Hepatocyte (in vitro differentiated cells): ENCODE measurements at regions not wholly inside any gene's neighbourhood (a gene's known extent, or its start where the extent isn't known, plus 50 kb on each side); places are given as distances from the start of the nearest gene placed in this dataset.

Experiments
- DNase-seq: peaks from one replicate; pipeline ENCODE4 v3.0.0-alpha.2; 2016; ENCODE audit warnings: low spot score
- H2AFZ ChIP-seq: fragments of 200-600 bp; sonication (generic); 2 replicates; pipeline ENCODE4 v1.6.0; 2016; ENCODE audit warnings: antibody characterized with exemption, mild to moderate bottlenecking
- H3K27ac ChIP-seq: fragments of 200-600 bp; sonication (generic); 2 replicates; pipeline ENCODE4 v1.5.1; 2016; ENCODE audit warnings: mild to moderate bottlenecking
- H3K27me3 ChIP-seq: fragments of 200-600 bp; sonication (generic); 2 replicates; pipeline ENCODE4 v1.6.1; 2016
- H3K36me3 ChIP-seq: fragments of 200-600 bp; sonication (generic); replicated peaks from 2 replicates; pipeline ENCODE4 v1.5.1; 2016; ENCODE audit warnings: low read depth; ENCODE audit not compliant: insufficient read depth
- H3K4me1 ChIP-seq: fragments of 200-600 bp; sonication (generic); 2 replicates; pipeline ENCODE4 v1.5.1; 2016; ENCODE audit warnings: mild to moderate bottlenecking, moderate library complexity; ENCODE audit not compliant: insufficient read depth
- H3K4me2 ChIP-seq: fragments of 200-600 bp; sonication (generic); 2 replicates; pipeline ENCODE4 v1.6.0; 2016
- H3K4me3 ChIP-seq: fragments of 200-600 bp; sonication (generic); 2 replicates; pipeline ENCODE4 v1.5.1; 2016; ENCODE audit warnings: mild to moderate bottlenecking
- H3K79me2 ChIP-seq: fragments of 200-600 bp; sonication (generic); 2 replicates; pipeline ENCODE4 v1.6.0; 2017; ENCODE audit warnings: mild to moderate bottlenecking
- H3K9me2 ChIP-seq: fragments of 200-600 bp; sonication (generic); replicated peaks from 2 replicates; pipeline ENCODE4 v1.6.0; 2017; ENCODE audit warnings: mild to moderate bottlenecking; ENCODE audit not compliant: insufficient read depth
- H3K9me3 ChIP-seq: fragments of 200-600 bp; sonication (generic); 2 replicates; pipeline ENCODE4 v1.5.1; 2016; ENCODE audit warnings: low read depth, mild to moderate bottlenecking
- H4K20me1 ChIP-seq: fragments of 200-600 bp; sonication (generic); 2 replicates; pipeline ENCODE4 v1.6.0; 2016; ENCODE audit warnings: mild to moderate bottlenecking; ENCODE audit not compliant: insufficient read depth, poor library complexity, severe bottlenecking
- EZH2 ChIP-seq: fragments of 200-600 bp; sonication (generic); IDR thresholded peaks from 2 replicates; pipeline ENCODE4 v1.6.1; 2016; ENCODE audit warnings: antibody characterized with exemption, mild to moderate bottlenecking, borderline replicate concordance
- EZH2phosphoT487 ChIP-seq: fragments of 200-600 bp; sonication (generic); IDR thresholded peaks from one replicate; pipeline ENCODE4 v1.6.1; 2018; ENCODE audit warnings: antibody characterized with exemption, mild to moderate bottlenecking, low read depth, moderate library complexity; ENCODE audit not compliant: unreplicated experiment, severe bottlenecking
- WGBS: methylation state at CpG from one replicate; pipeline ENCODE4 v1.1.6; 2016; ENCODE audit warnings: low lambda C conversion rate; ENCODE audit errors: missing lambda C conversion rate; 5-methylcytosine and 5-hydroxymethylcytosine counted together
- TF ChIP-seq, protein P1 (sequence below): fragments of 200-600 bp; sonication (generic); IDR thresholded peaks from 2 replicates; pipeline ENCODE4 v1.5.1; 2016; ENCODE audit warnings: antibody characterized with exemption, mild to moderate bottlenecking; ENCODE audit not compliant: poor library complexity

DNA sequence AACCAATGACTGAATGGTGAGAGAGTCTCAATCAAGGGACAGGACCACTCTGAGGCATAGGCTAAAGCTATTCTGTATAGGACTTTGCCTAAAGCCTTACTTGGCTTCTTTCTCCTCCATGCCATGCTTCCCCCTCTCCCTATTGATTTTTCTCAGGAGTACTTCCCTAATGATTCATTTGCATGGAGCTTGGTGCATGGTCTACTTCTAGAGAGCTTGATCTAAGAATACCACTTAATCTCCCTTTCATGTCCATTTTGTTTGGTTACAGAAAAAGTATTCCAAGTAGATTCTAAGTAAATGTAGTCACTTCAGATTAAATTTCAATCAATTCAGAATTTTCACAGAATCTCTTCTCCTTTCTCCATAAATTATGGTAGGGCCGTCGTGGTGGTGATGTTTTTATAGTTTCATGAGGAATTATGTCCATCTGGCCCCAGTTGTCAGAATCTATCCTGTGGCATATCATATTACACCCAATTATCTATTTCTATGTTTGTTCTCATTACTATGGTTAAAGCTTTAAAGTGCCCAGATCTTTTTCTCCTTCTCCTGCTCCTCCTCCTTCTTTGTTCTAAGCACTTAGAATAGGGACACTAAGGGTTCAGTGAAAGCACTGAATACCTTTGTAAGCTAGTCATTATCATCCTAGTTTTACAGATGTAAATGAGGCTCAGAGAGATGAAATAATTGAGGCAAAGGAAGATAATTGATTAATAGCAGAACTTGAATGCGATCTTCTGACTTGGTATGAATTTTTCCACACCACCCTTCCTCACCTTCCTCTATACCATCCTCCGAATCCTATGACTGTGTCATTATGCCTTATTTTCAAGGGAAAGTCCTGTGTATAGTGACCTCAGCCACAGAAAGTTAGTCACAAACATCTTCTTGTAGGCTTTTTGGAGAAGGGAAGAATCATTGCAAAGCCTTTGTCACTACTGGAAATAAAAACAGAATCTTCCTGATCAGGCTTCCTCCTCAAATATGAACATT is 85.6 kb upstream of the ZRANB2 start:
- no peak for DNase-seq
- no peaks in the 10 kb centered on the region for H4K20me1 ChIP-seq
- 70% methylated on average over 4 of the region's 4 CpGs for WGBS
- TF ChIP-seq, protein P1, sequence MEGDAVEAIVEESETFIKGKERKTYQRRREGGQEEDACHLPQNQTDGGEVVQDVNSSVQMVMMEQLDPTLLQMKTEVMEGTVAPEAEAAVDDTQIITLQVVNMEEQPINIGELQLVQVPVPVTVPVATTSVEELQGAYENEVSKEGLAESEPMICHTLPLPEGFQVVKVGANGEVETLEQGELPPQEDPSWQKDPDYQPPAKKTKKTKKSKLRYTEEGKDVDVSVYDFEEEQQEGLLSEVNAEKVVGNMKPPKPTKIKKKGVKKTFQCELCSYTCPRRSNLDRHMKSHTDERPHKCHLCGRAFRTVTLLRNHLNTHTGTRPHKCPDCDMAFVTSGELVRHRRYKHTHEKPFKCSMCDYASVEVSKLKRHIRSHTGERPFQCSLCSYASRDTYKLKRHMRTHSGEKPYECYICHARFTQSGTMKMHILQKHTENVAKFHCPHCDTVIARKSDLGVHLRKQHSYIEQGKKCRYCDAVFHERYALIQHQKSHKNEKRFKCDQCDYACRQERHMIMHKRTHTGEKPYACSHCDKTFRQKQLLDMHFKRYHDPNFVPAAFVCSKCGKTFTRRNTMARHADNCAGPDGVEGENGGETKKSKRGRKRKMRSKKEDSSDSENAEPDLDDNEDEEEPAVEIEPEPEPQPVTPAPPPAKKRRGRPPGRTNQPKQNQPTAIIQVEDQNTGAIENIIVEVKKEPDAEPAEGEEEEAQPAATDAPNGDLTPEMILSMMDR = no peak
- TF ChIP-seq EZH2phosphoT487 (no peak), EZH2 (no peak)
- no peak overlapping the region for H2AFZ ChIP-seq
- no peaks in the 10 kb centered on the region for H3K79me2 ChIP-seq
- no peak overlapping the region for H3K27ac ChIP-seq
- H3K4me3 ChIP-seq = no peak overlapping the region
- H3K4me1 ChIP-seq = no peaks in the 10 kb centered on the region
- no peak overlapping the region for H3K4me2 ChIP-seq
- H3K27me3 ChIP-seq = no peaks in the 10 kb centered on the region
- H3K9me3 ChIP-seq = no peaks in the 10 kb centered on the region
- H3K9me2 ChIP-seq = no peaks in the 10 kb centered on the region
- no peaks in the 10 kb centered on the region for H3K36me3 ChIP-seq

DNA sequence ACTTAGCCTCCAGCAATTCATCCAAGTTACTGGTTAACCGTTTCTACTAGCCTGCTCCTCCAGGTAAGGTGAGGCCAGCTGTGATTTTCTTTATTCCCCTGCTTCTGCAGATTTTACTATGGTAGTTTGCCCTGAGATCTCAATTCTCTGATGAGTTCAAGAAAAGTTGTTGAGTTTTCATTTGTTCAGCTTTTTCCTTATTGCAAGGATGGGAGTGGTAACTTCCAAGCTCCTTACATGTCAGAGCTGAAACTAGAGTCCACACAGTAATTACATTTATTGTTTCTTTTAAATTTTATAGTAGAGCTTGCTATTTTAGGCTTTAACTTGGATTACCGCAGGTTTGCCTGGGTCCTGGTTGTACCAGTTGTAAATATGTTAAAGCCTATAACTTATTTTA is 76.9 kb upstream of the ZRANB2 start:
- peak overlapping the region; percentile 41 for H3K27ac ChIP-seq
- no peaks in the 10 kb centered on the region for H3K36me3 ChIP-seq
- H3K9me2 ChIP-seq = no peaks in the 10 kb centered on the region
- TF ChIP-seq EZH2phosphoT487 (no peak), EZH2 (no peak)
- TF ChIP-seq, protein P1 = no peak
- DNase-seq = no peak
- peak overlapping the region; percentile 44 for H3K4me2 ChIP-seq
- H3K9me3 ChIP-seq = no peaks in the 10 kb centered on the region
- H4K20me1 ChIP-seq = no peaks in the 10 kb centered on the region
- no peaks in the 10 kb centered on the region for H3K79me2 ChIP-seq
- H3K27me3 ChIP-seq = no peaks in the 10 kb centered on the region
- WGBS = 60% methylated on average over 2 of the region's 2 CpGs
- H3K4me3 ChIP-seq = no peak overlapping the region
- no peak overlapping the region for H2AFZ ChIP-seq
- peaks cover 10% of the 10 kb centered on the region for H3K4me1 ChIP-seq

DNA sequence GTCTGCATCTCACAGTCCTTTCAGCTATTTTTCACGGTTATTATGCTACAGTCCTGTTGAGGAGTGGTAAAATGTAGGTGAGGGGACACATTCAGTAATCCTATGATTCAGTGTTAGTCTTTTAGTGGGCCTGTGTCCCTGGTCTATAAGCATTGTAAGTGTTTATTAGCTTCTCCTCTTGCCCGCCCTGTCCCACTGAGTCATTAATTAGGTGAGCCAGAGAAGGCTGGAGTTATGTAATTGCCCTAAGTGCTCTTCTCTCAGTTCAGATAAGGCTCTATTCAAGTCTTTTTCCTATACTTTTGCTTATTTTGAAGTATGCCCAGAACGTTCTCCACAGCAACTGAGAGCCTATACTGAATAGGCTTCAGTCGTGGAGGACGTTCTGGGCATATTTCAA is 76.3 kb upstream of the ZRANB2 start:
- H3K4me3 ChIP-seq = no peak overlapping the region
- TF ChIP-seq, protein P1 = no peak
- TF ChIP-seq EZH2phosphoT487 (no peak), EZH2 (no peak)
- peak; percentile 41 for DNase-seq
- peak overlapping the region; percentile 41 for H3K4me2 ChIP-seq
- H3K9me2 ChIP-seq = no peaks in the 10 kb centered on the region
- H3K36me3 ChIP-seq = no peaks in the 10 kb centered on the region
- H3K4me1 ChIP-seq = peaks cover 10% of the 10 kb centered on the region
- H3K27ac ChIP-seq = peak overlapping the region; percentile 41
- H2AFZ ChIP-seq = peak overlapping the region; percentile 12
- no peaks in the 10 kb centered on the region for H3K9me3 ChIP-seq
- 39% methylated on average over 5 of the region's 5 CpGs for WGBS
- no peaks in the 10 kb centered on the region for H3K27me3 ChIP-seq
- no peaks in the 10 kb centered on the region for H3K79me2 ChIP-seq
- no peaks in the 10 kb centered on the region for H4K20me1 ChIP-seq
